ENCODE measurements at regions not wholly inside any gene's neighbourhood (a gene's known extent, or its start where the extent isn't known, plus 50 kb on each side); places are given as distances from the start of the nearest gene placed in this dataset.

- DNase-seq (ENCODE audit: low read depth in 4 of 4, low spot score in 1 of 4) = no peak
These were observed 430.6 kb downstream of the MN1 start for GRCh38 chr22:27370987-27371386.

GRCh38 chr22:27372364-27372763 lies 429.2 kb downstream of the MN1 start:
- DNase-seq (ENCODE audit: low read depth in 4 of 4, low spot score in 1 of 4) = no peak

GRCh38 chr22:27372969-27373670 lies 428.4 kb downstream of the MN1 start:
- no peak for DNase-seq (ENCODE audit: low read depth in 4 of 4, low spot score in 1 of 4)

GRCh38 chr22:27377501-27378295 lies 423.9 kb downstream of the MN1 start:
- no peak for DNase-seq (ENCODE audit: low read depth in 4 of 4, low spot score in 1 of 4)

- DNase-seq (ENCODE audit: low read depth in 4 of 4, low spot score in 1 of 4) = no peak
These were observed 423.2 kb downstream of the MN1 start for GRCh38 chr22:27378311-27378800.

- DNase-seq (ENCODE audit: low read depth in 4 of 4, low spot score in 1 of 4) = no peak
These were observed 422.6 kb downstream of the MN1 start for GRCh38 chr22:27378995-27379394.

- no peak for DNase-seq (ENCODE audit: low read depth in 4 of 4, low spot score in 1 of 4)
These were observed 420.7 kb downstream of the MN1 start for GRCh38 chr22:27380855-27381254.

- no peak for DNase-seq (ENCODE audit: low read depth in 4 of 4, low spot score in 1 of 4)
These were observed 420.0 kb downstream of the MN1 start for GRCh38 chr22:27381552-27381951.

- no peak for DNase-seq (ENCODE audit: low read depth in 4 of 4, low spot score in 1 of 4)
These were observed 419.4 kb downstream of the MN1 start for GRCh38 chr22:27381960-27382742.

- no peak for DNase-seq (ENCODE audit: low read depth in 4 of 4, low spot score in 1 of 4)
These were observed 418.6 kb downstream of the MN1 start for GRCh38 chr22:27382947-27383346.

GRCh38 chr22:27383896-27384295 lies 417.7 kb downstream of the MN1 start:
- DNase-seq (ENCODE audit: low read depth in 4 of 4, low spot score in 1 of 4) = no peak

- DNase-seq (ENCODE audit: low read depth in 4 of 4, low spot score in 1 of 4) = no peak
These were observed 416.1 kb downstream of the MN1 start for GRCh38 chr22:27385261-27385998.

- DNase-seq (ENCODE audit: low read depth in 4 of 4, low spot score in 1 of 4) = no peak
These were observed 415.4 kb downstream of the MN1 start for GRCh38 chr22:27386186-27386585.

GRCh38 chr22:27387561-27387960 lies 414.0 kb downstream of the MN1 start:
- no peak for DNase-seq (ENCODE audit: low read depth in 4 of 4, low spot score in 1 of 4)

- DNase-seq (ENCODE audit: low read depth in 4 of 4, low spot score in 1 of 4) = no peak
These were observed 413.4 kb downstream of the MN1 start for GRCh38 chr22:27388090-27388600.

- no peak for DNase-seq (ENCODE audit: low read depth in 4 of 4, low spot score in 1 of 4)
These were observed 411.9 kb downstream of the MN1 start for GRCh38 chr22:27389727-27390075.

GRCh38 chr22:27391092-27391770 lies 410.3 kb downstream of the MN1 start:
- DNase-seq (ENCODE audit: low read depth in 4 of 4, low spot score in 1 of 4) = no peak

GRCh38 chr22:27393371-27393770 lies 408.2 kb downstream of the MN1 start:
- DNase-seq (ENCODE audit: low read depth in 4 of 4, low spot score in 1 of 4) = no peak

GRCh38 chr22:27394806-27395404 lies 406.7 kb downstream of the MN1 start:
- DNase-seq (ENCODE audit: low read depth in 4 of 4, low spot score in 1 of 4) = no peak

Data from stimulated activated CD4-positive, alpha-beta T cell treated with anti-CD3 and anti-CD28 coated beads, Interleukin-1b, Interleukin-23, amount 100 ng/mL, for 24 hours (primary cell).